Neural cell (in vitro differentiated cells): ENCODE measurements at regions not wholly inside any gene's neighbourhood (a gene's known extent, or its start where the extent isn't known, plus 50 kb on each side); places are given as distances from the start of the nearest gene placed in this dataset.

Source experiments
- H2AFZ ChIP-seq: fragments of 200-600, 300-800 bp; sonication (generic), shearing (Covaris generic); 2 replicates; pipeline ENCODE4 v1.6.0; 2014; ENCODE audit warnings: low read depth, mild to moderate bottlenecking, antibody characterized with exemption, low read length, moderate library complexity
- H3F3A ChIP-seq: fragments of 200-600 bp; shearing (Covaris generic); 2 replicates; pipeline ENCODE4 v1.6.1; 2016; ENCODE audit warnings: mild to moderate bottlenecking, moderate library complexity, mixed read lengths, antibody characterized with exemption, low read length; ENCODE audit not compliant: insufficient read depth, poor library complexity, severe bottlenecking
- H3K27ac ChIP-seq: fragments of 200-600, 300-800 bp; sonication (generic), shearing (Covaris generic); 2 replicates; pipeline ENCODE4 v1.5.1; 2014; ENCODE audit warnings: mild to moderate bottlenecking, low read length, moderate library complexity
- H3K27me3 ChIP-seq: fragments of 300-800, 200-600 bp; sonication (generic), shearing (Covaris generic); 2 replicates; pipeline ENCODE4 v1.6.0; 2014; ENCODE audit warnings: mild to moderate bottlenecking, low read depth, low read length, moderate library complexity; ENCODE audit not compliant: insufficient read depth
- H3K36me3 ChIP-seq: fragments of 300-800, 200-600 bp; sonication (generic), shearing (Covaris generic); 2 replicates; pipeline ENCODE4 v1.5.1; 2014; ENCODE audit warnings: mild to moderate bottlenecking, antibody characterized with exemption, low read length, moderate library complexity; ENCODE audit not compliant: insufficient read depth
- H3K4me2 ChIP-seq: fragments of 300-800, 200-600 bp; sonication (generic), shearing (Covaris generic); 2 replicates; pipeline ENCODE4 v1.6.0; 2014; ENCODE audit warnings: mild to moderate bottlenecking, low read length
- H3K4me3 ChIP-seq: fragments of 300-800, 200-600 bp; sonication (generic), shearing (Covaris generic); 2 replicates; pipeline ENCODE4 v1.5.1; 2014; ENCODE audit warnings: mild to moderate bottlenecking, low read length, moderate library complexity
- H3K79me2 ChIP-seq: fragments of 200-600 bp; shearing (Covaris generic); replicated peaks from 2 replicates; pipeline ENCODE4 v1.6.0; 2014; ENCODE audit warnings: mild to moderate bottlenecking, low read length, moderate library complexity; ENCODE audit not compliant: insufficient read depth
- H3K9ac ChIP-seq: fragments of 300-800, 200-600 bp; sonication (generic), shearing (Covaris generic); 2 replicates; pipeline ENCODE4 v1.6.1; 2016; ENCODE audit warnings: mild to moderate bottlenecking, low read length, mixed read lengths
- H3K9me2 ChIP-seq: fragments of 200-600 bp; shearing (Covaris generic); 2 replicates; pipeline ENCODE4 v1.6.1; 2016; ENCODE audit warnings: mild to moderate bottlenecking, low read length, mixed read lengths; ENCODE audit not compliant: insufficient read depth
- H3K9me3 ChIP-seq: fragments of 200-600, 300-800 bp; sonication (generic), shearing (Covaris generic); 2 replicates; pipeline ENCODE4 v1.6.1; 2016; ENCODE audit warnings: mild to moderate bottlenecking, mixed run types, low read length, moderate library complexity, mixed read lengths
- H4K20me1 ChIP-seq: fragments of 200-600 bp; shearing (Covaris generic); 2 replicates; pipeline ENCODE4 v1.6.1; 2016; ENCODE audit warnings: mild to moderate bottlenecking, mixed run types; ENCODE audit not compliant: insufficient read depth
- CTCF ChIP-seq: fragments of 450-650 bp; IDR thresholded peaks from 2 replicates; pipeline ENCODE4 v1.5.1; 2014; ENCODE audit warnings: antibody characterized with exemption, mild to moderate bottlenecking, moderate library complexity; ENCODE audit not compliant: poor library complexity, severe bottlenecking
- EP300 ChIP-seq: fragments of 450-650 bp; conservative IDR thresholded peaks from 2 replicates; pipeline ENCODE4 v1.6.1; 2014; ENCODE audit warnings: antibody characterized with exemption, mild to moderate bottlenecking, moderate library complexity; ENCODE audit not compliant: poor library complexity, severe bottlenecking
- EZH2 ChIP-seq: fragments of 200-600, 300-800 bp; shearing (Covaris generic), sonication (generic); IDR thresholded peaks from 2 replicates; pipeline ENCODE4 v1.6.1; 2014; ENCODE audit warnings: antibody characterized with exemption, low read length, borderline replicate concordance, mild to moderate bottlenecking; ENCODE audit not compliant: insufficient read depth, poor library complexity, severe bottlenecking
- MXI1 ChIP-seq: fragments of 450-650 bp; conservative IDR thresholded peaks from 2 replicates; pipeline ENCODE4 v1.6.1; 2014; ENCODE audit warnings: antibody characterized with exemption, mild to moderate bottlenecking; ENCODE audit not compliant: poor library complexity, severe bottlenecking
- POLR2AphosphoS5 ChIP-seq: IDR thresholded peaks from 2 replicates; pipeline ENCODE4 v1.6.1; 2012
- RAD21 ChIP-seq: fragments of 450-650 bp; conservative IDR thresholded peaks from 2 replicates; pipeline ENCODE4 v1.6.1; 2014; ENCODE audit warnings: antibody characterized with exemption, mild to moderate bottlenecking, moderate library complexity
- REST ChIP-seq: IDR thresholded peaks from 2 replicates; pipeline ENCODE4 v1.6.1; 2012; ENCODE audit warnings: borderline replicate concordance
- SMC3 ChIP-seq: fragments of 450-650 bp; conservative IDR thresholded peaks from 2 replicates; pipeline ENCODE4 v1.6.1; 2014; ENCODE audit warnings: antibody characterized with exemption, mild to moderate bottlenecking, moderate library complexity; ENCODE audit not compliant: poor library complexity
- TAF1 ChIP-seq: IDR thresholded peaks from 2 replicates; pipeline ENCODE4 v1.6.1; 2012; ENCODE audit warnings: low read depth

- H3K36me3 ChIP-seq, result no peaks in the 10 kb centered on the region
- H3K9ac ChIP-seq, result no peak overlapping the region
- H3K27ac ChIP-seq, result no peak overlapping the region
- H3K27me3 ChIP-seq, result no peaks in the 10 kb centered on the region
- H3F3A ChIP-seq, result no peaks in the 10 kb centered on the region
- H3K79me2 ChIP-seq, result no peaks in the 10 kb centered on the region
- no peaks in the 10 kb centered on the region for H3K9me2 ChIP-seq
- H3K4me3 ChIP-seq, result no peak overlapping the region
- H2AFZ ChIP-seq, result no peak overlapping the region
- TF ChIP-seq POLR2AphosphoS5 (no peak), REST (no peak), EZH2 (no peak), EP300 (no peak), TAF1 (no peak), SMC3 (no peak), RAD21 (no peak), MXI1 (no peak), CTCF (no peak)
- no peak overlapping the region for H3K4me2 ChIP-seq
- no peaks in the 10 kb centered on the region for H3K9me3 ChIP-seq
- H4K20me1 ChIP-seq, result no peaks in the 10 kb centered on the region
Observed at GRCh38 chr6:146981981-146982380, 222.2 kb upstream of the STXBP5 start.

- H2AFZ ChIP-seq, result no peak overlapping the region
- H3K36me3 ChIP-seq, result no peaks in the 10 kb centered on the region
- no peak overlapping the region for H3K9ac ChIP-seq
- H3K4me3 ChIP-seq, result no peak overlapping the region
- H3K27ac ChIP-seq, result no peak overlapping the region
- no peak overlapping the region for H3K4me2 ChIP-seq
- H3K79me2 ChIP-seq, result no peaks in the 10 kb centered on the region
- H3F3A ChIP-seq, result no peaks in the 10 kb centered on the region
- no peaks in the 10 kb centered on the region for H3K9me2 ChIP-seq
- no peaks in the 10 kb centered on the region for H3K9me3 ChIP-seq
- H4K20me1 ChIP-seq, result no peaks in the 10 kb centered on the region
- H3K27me3 ChIP-seq, result no peaks in the 10 kb centered on the region
- TF ChIP-seq POLR2AphosphoS5, result no peak
- no peak for TF ChIP-seq RAD21
- TF ChIP-seq EP300, result no peak
- TF ChIP-seq CTCF, result no peak
- TF ChIP-seq REST, result no peak
- TF ChIP-seq SMC3, result no peak
- no peak for TF ChIP-seq TAF1
- TF ChIP-seq MXI1, result no peak
- no peak for TF ChIP-seq EZH2
Observed at GRCh38 chr6:146984251-146984924, 219.8 kb upstream of the STXBP5 start.
